Occipital lobe (tissue), 2 donors: ENCODE measurements at regions not wholly inside any gene's neighbourhood (a gene's known extent, or its start where the extent isn't known, plus 50 kb on each side); places are given as distances from the start of the nearest gene placed in this dataset. TPM values are rescaled to one million over a fixed set of nuclear protein-coding genes. Genes with fewer than 3 reads are reported as not detected.

Experiments
- DNase-seq: peaks from one replicate; lab custom pipeline; 2025; lab: John Stamatoyannopoulos, UW
- small RNA-seq: library from RNA; depleted of rRNA; stranded (forward); fragments of <200 nt; gene quantifications from one replicate; pipeline ENCODE3, GENCODE V24; 2014

DNA sequence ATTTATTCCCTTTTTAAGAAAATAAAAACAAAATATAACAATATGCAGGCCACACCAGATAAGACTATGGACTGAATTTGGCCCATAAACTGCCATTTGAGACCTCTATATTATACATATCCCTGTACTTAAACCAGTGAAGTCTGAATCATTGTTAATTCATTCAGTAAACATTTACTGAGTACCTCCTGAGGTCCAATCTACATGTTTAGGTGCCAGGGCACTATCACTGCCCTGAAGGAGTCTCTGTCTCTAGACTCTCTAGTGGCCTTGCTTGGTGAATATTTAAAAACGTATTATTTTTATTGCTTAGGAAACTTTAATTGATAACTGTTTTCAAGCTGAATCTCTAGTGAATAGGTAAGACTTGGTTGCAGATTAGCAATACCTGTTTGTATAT, 74.7 kb upstream of the ELL2 start:
- DNase-seq = no peak

DNA sequence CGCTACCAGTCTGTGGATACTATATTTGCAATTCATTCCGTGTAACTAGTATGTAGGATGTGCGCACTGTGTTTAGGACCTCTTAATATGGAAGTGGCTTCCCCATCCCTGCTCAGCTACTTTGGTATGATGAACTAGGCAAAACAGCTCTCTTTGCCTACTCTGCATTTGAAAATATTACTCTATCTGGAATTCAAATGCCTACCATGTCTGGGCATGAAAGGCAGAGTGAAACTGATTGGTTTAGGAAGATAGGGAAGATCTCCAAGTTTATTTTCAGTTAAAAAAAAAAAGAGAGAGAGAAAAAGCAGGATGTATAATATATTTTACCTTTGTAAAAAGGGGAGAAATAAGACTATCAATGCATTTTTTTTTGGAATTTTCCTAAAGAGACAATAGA, 74.1 kb upstream of the ELL2 start:
- no peak for DNase-seq

- no peak for DNase-seq
Measured at GRCh38 chr5:96033116-96033515, 71.5 kb upstream of the ELL2 start.

GRCh38 chr5:96031811-96032261, 70.2 kb upstream of the ELL2 start:
- no peak for DNase-seq

DNA sequence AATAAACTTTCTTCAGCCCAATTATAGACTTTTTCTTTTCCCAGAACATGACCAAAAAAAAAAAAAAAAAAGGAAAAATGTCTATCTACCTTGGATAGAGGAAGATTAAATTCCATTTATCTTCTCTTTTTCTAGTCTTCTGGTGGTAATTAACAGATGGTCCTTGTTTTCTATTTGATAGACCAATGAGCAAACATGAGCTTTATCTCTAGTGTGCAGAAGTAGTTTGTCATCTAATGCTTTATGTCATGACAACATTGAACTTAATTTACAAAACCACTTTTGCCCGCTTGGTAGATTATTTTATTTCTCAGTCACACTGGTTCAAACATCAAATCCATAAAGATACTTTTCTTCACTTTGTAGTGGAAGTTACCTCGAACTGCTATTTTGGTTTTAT, 69.5 kb upstream of the ELL2 start:
- no peak for DNase-seq

DNA sequence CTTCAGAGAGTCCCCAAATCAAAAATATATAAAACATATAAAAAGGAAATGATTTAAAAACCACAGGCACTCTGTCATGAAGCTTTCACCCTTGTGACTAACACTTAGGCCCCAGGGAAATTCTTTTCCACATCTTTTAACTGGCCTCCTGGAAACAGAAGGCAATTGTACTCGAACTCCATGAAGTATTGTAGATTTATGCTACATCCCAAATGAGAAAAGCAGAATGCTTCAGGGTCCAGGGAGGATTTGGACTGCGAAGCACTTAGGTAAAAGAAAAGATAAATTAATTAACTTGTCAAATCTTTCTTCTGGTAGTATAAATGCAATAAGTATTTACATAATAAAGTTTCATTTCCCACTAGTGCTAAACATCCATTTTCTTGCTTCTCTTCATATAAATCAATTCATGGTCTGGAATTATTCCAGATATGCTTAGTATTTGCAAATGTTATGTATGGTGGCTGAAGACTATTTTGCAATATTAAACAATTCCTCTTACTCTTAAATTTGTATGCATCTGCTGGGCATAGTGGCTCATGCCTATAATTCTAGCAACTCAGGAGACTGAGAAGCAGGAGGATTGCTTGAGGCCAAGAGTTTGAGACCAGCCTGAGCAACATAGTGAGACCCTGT, 64.9 kb upstream of the ELL2 start:
- no peak for DNase-seq

DNA sequence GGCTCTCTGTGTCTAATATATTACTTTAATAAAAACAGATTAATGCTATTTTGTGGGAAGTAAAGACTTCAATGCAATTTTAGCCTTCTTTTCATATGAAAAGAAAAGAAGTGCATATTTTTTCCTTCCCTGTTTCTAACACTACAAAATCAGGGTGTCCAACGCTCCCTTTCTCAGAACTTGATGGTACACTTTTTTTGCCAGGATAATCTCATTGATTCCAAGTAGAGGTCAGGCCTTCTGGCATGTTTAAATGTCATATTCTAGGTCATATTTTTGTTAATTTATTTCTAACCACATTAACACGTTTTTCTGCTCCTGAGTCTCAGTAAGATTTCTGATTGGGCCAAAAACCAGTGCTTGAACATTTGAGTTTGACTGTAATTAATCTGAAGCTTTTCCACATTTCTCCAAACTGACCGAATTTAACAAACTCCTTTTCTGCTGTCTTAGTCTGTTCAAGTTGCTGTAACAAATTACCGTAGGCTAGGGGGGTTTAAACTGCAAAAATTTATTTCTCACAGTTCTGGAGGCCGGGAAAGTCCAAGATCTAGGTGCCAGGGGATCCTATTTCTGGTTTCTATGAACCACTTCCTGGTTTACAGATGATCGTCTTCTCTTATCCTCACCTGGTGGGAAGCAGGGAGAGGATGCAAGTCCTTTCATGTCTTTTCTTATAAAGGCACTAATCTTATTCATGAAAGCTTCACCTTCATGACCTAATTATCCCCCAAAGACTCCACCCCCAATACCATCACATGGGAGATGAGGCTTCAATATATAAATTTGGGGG, 63.2 kb upstream of the ELL2 start:
- no peak for DNase-seq

GRCh38 chr5:96023518-96023917, 61.9 kb upstream of the ELL2 start:
- no peak for DNase-seq

DNA sequence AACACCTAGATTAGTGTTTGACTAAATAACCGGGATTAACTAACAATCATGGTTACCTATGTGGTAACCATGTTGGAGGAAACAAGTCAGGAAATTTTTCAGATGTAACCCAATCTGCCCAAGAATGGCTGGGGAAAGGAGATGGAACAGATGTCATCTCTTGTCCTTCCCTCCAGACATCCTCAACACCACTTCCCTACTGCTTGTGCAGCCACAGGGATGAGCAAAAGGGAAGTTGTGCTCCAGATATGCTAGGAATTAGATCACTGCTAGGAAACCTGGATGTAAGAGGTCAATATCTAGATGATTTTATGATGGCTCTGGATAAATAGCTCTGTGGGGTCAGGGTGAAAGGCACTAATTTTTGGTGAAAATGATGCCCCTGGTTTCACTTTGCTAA, 61.3 kb upstream of the ELL2 start:
- no peak for DNase-seq

GRCh38 chr5:96017951-96018350, 56.3 kb upstream of the ELL2 start:
- no peak for DNase-seq

DNA sequence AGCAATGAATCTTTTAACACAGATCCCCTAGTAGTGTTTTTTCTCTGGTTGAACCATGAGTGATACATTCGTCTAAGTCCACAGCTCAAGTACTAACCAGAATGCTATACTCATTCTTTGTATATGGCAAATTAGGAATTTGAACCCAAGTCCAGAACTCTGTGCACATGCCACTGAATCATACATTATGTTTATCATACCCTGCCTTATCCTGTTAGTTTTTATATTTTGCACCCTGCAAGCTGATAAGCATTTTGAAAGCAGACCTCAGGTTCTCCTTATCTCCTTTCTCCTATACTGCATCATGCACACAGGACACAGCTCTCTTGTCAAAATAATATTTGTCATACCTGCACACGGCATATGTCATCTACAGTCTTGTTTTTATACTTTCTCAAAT, 54.6 kb upstream of the ELL2 start:
- DNase-seq = no peak

- DNase-seq = no peak
Measured at GRCh38 chr5:96015709-96016108, 54.1 kb upstream of the ELL2 start.

DNA sequence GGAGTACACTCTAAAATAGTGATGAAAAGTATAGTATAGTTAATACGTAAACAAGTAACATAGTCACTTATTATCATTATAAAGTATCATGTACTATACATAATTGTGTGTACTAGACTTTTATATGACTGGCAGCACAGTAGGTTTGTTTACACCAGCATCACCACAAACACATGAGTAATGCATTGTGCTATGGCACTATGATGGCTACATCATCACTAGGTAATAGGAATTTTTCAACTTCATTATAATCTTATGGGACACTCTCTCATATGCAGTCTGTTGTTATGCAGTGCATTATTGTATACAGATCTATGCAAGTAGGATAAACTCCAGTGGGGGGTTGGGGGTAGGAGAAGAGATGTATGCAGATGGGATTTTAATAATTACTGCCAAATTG, 52.7 kb upstream of the ELL2 start:
- no peak for DNase-seq

DNA sequence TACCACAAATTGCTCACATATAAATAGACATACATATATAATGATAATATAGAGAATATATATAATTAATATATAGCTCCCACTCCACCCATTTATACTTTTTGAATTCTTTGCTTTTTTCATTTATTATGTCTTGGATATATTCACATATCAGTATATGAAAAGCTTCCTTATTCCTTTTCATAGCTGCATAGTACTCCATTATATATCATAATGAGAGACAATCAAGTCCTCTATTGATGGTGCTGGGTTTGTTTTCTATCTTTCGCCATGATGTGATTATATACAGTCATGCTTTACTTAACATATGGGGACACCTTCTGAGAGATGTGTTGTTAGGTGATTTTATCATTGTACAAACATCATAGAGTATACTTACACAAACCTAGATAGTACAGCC, 51.6 kb upstream of the ELL2 start:
- DNase-seq = no peak

GRCh38 chr5:96012399-96012798, 50.7 kb upstream of the ELL2 start:
- no peak for DNase-seq

Small RNAs in the stretch of these regions (small RNA-seq; reads per million reads assigned to genes)
- gene MIR583 = not detected
- not detected for gene RNU6-524P
